Choroid plexus epithelial cell (primary cell): ENCODE measurements at regions not wholly inside any gene's neighbourhood (a gene's known extent, or its start where the extent isn't known, plus 50 kb on each side); places are given as distances from the start of the nearest gene placed in this dataset.

Experiments used
- DNase-seq: peaks from one replicate; pipeline ENCODE4 v3.0.0-alpha.2; 2010; ENCODE audit warnings: low read depth
- H3K4me3 ChIP-seq: 2 replicates; pipeline ENCODE4 v1.5.1; 2011; ENCODE audit warnings: low read depth, mild to moderate bottlenecking, control low read depth, low read length, moderate library complexity
- TF ChIP-seq, protein P1 (sequence below): conservative IDR thresholded peaks from 2 replicates; pipeline ENCODE4 v1.5.1; 2011; ENCODE audit warnings: low read depth, mild to moderate bottlenecking, control low read depth, inconsistent platforms, low read length, moderate library complexity

GRCh38 chr12:76611533-76611932, 52.0 kb upstream of the OSBPL8 start:
- peak; percentile 92 for DNase-seq
- no peak overlapping the region for H3K4me3 ChIP-seq
- TF ChIP-seq, protein P1, sequence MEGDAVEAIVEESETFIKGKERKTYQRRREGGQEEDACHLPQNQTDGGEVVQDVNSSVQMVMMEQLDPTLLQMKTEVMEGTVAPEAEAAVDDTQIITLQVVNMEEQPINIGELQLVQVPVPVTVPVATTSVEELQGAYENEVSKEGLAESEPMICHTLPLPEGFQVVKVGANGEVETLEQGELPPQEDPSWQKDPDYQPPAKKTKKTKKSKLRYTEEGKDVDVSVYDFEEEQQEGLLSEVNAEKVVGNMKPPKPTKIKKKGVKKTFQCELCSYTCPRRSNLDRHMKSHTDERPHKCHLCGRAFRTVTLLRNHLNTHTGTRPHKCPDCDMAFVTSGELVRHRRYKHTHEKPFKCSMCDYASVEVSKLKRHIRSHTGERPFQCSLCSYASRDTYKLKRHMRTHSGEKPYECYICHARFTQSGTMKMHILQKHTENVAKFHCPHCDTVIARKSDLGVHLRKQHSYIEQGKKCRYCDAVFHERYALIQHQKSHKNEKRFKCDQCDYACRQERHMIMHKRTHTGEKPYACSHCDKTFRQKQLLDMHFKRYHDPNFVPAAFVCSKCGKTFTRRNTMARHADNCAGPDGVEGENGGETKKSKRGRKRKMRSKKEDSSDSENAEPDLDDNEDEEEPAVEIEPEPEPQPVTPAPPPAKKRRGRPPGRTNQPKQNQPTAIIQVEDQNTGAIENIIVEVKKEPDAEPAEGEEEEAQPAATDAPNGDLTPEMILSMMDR: no peak

DNA sequence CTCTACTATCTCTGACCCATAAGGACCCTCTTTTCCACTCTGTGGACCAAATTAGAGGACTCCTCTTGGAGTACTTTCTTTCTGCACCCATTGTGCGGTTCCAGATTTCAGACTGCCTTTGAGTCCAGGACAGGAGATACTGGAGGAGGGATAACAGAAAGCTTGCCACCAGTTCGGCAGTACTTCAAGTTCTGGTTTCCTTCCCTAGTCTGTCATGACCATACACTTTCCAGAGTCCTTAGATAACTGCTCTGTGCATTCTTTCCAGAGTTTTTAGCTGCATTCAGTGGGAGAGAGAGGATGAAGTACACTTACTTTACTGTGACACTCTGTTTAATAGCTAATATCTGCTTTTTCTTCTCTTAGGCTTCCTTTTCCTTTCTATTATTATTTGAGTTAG, 54.8 kb upstream of the OSBPL8 start:
- no peak overlapping the region for H3K4me3 ChIP-seq
- TF ChIP-seq, protein P1: no peak
- no peak for DNase-seq

DNA sequence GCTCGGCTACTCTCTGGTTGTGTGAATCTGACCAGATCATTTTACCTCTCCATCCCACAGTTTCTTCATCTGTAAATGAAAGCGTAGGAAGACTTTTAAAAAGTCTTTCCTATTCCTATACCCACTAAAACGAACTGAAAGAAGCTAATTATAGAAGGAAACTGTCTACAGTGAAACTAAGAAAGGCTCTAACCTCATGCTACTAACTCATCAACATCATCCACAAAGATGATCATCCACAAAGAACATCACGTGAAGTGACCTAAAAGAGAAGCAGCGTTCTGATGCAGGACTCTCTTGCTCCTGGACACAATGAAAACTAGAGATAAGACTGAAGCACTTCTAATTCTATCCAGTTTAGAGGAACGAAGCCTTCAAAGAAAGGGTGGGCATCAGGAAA, 58.5 kb upstream of the OSBPL8 start:
- TF ChIP-seq, protein P1: no peak
- no peak overlapping the region for H3K4me3 ChIP-seq
- DNase-seq: no peak

DNA sequence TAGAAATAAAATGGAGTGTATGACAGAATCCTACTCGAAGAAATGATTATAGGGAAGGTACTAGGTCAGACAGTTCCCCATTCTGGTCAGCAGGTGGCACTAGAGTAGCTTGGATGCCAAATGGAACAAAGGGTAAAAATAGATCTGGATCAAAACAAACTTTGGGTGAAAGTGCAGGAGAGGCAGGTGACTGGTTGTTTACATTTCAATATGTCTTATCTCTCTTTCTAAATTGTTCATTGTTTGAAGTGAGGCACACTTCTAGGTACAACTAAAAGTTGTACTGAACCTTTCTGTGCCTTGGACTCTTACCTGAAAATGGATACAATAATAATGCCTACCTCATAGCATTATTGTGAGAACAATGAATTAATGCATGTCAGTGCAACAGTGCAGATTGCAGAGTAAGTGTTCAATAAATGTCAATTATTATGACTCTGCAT, 62.0 kb upstream of the OSBPL8 start:
- no peak overlapping the region for H3K4me3 ChIP-seq
- TF ChIP-seq, protein P1: peak; percentile 93
- peak; percentile 87 for DNase-seq

- DNase-seq: no peak
- TF ChIP-seq, protein P1: no peak
- no peak overlapping the region for H3K4me3 ChIP-seq
Measured at GRCh38 chr12:76622351-76622750, 62.8 kb upstream of the OSBPL8 start.

DNA sequence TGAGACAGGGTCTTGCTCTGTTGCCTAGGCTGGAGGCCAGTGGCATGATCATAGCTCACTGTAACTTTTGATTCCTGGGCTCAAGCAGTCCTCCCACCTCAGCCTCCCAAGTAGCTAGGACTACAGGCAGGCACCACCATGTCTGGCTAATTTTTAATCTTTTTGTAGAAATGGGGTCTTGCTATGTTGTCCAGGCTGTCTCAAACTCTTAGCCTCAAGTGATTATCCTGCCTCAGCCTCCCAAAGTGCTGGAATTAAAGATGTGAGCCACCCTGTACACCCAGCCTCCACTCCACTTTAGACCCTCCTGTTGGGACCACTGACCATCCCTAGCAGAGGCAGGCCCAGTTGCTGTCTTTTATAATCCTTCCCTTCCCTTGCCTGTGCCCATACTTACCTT, 63.3 kb upstream of the OSBPL8 start:
- TF ChIP-seq, protein P1: no peak
- H3K4me3 ChIP-seq: no peak overlapping the region

GRCh38 chr12:76623931-76624330, 64.4 kb upstream of the OSBPL8 start:
- TF ChIP-seq, protein P1: no peak
- no peak for DNase-seq

More for the DNA sequence above, 63.3 kb upstream of the OSBPL8 start:
- DNase-seq: no peak

More at GRCh38 chr12:76623931-76624330, 64.4 kb upstream of the OSBPL8 start:
- no peak overlapping the region for H3K4me3 ChIP-seq
